ENCODE measurements at regions not wholly inside any gene's neighbourhood (a gene's known extent, or its start where the extent isn't known, plus 50 kb on each side); places are given as distances from the start of the nearest gene placed in this dataset.
"Not testable (repeated sequence)": the region's sequence is repeated elsewhere in the genome, so short reads cannot be mapped to it uniquely, and the experiment has no call there.

- Mint-ChIP-seq H3K27me3 (no peaks in the 10 kb centered on the region), H3K4me1 (no peaks in the 10 kb centered on the region), H3K27ac (no peak overlapping the region), H3K4me3 (no peak overlapping the region), H3K9me3 (no peaks in the 10 kb centered on the region), H3K36me3 (ENCODE audit: low read depth) (no peaks in the 10 kb centered on the region)
- no peak for DNase-seq
- intact Hi-C loops (cut with micrococcal nuclease), result no loop called here
Observed at GRCh38 chr5:152061095-152061494, 136.4 kb upstream of the GLRA1 start.

GRCh38 chr5:152058267-152058666, 133.6 kb upstream of the GLRA1 start:
- H3K27me3 Mint-ChIP-seq, result no peaks in the 10 kb centered on the region
- no peaks in the 10 kb centered on the region for H3K9me3 Mint-ChIP-seq
- intact Hi-C loops (cut with micrococcal nuclease), result no loop called here
- H3K4me3 Mint-ChIP-seq, result no peak overlapping the region
- DNase-seq, result no peak
- no peaks in the 10 kb centered on the region for H3K36me3 Mint-ChIP-seq (ENCODE audit: low read depth)
- no peak overlapping the region for H3K27ac Mint-ChIP-seq
- H3K4me1 Mint-ChIP-seq, result no peaks in the 10 kb centered on the region

GRCh38 chr5:152056931-152057330, 132.3 kb upstream of the GLRA1 start:
- intact Hi-C loops (cut with micrococcal nuclease), result no loop called here
- Mint-ChIP-seq H3K27ac (no peak overlapping the region), H3K4me3 (no peak overlapping the region), H3K9me3 (peaks cover 4% of the 10 kb centered on the region), H3K36me3 (ENCODE audit: low read depth) (no peaks in the 10 kb centered on the region), H3K4me1 (no peaks in the 10 kb centered on the region), H3K27me3 (no peaks in the 10 kb centered on the region)
- DNase-seq, result no peak

- DNase-seq, result no peak
Observed at GRCh38 chr5:152052470-152052869, 127.8 kb upstream of the GLRA1 start.

GRCh38 chr5:152051499-152052454, 127.1 kb upstream of the GLRA1 start:
- Mint-ChIP-seq H3K27ac (no peak overlapping the region), H3K4me3 (no peak overlapping the region), H3K4me1 (no peaks in the 10 kb centered on the region), H3K27me3 (no peaks in the 10 kb centered on the region), H3K36me3 (ENCODE audit: low read depth) (no peaks in the 10 kb centered on the region), H3K9me3 (peaks cover 15% of the 10 kb centered on the region)
- DNase-seq, result no peak
- intact Hi-C loops (cut with micrococcal nuclease), result no loop called here

More at GRCh38 chr5:152052470-152052869, 127.8 kb upstream of the GLRA1 start:
- Mint-ChIP-seq H3K36me3 (ENCODE audit: low read depth) (no peaks in the 10 kb centered on the region), H3K4me1 (no peaks in the 10 kb centered on the region), H3K9me3 (peaks cover 15% of the 10 kb centered on the region), H3K27ac (no peak overlapping the region), H3K4me3 (no peak overlapping the region), H3K27me3 (no peaks in the 10 kb centered on the region)
- intact Hi-C loops (cut with micrococcal nuclease), result no loop called here

GRCh38 chr5:152046361-152046760, 121.7 kb upstream of the GLRA1 start:
- Mint-ChIP-seq H3K4me3 (no peak overlapping the region), H3K36me3 (ENCODE audit: low read depth) (no peaks in the 10 kb centered on the region), H3K27ac (no peak overlapping the region), H3K9me3 (peaks cover 14% of the 10 kb centered on the region), H3K27me3 (no peaks in the 10 kb centered on the region), H3K4me1 (no peaks in the 10 kb centered on the region)
- intact Hi-C loops (cut with micrococcal nuclease), result no loop called here
- DNase-seq, result no peak

- H3K9me3 Mint-ChIP-seq, result not testable (repeated sequence)
Observed at GRCh38 chr5:152038856-152039255, 114.2 kb upstream of the GLRA1 start.

GRCh38 chr5:152026328-152027024, 101.8 kb upstream of the GLRA1 start:
- Mint-ChIP-seq H3K9me3 (peaks cover 20% of the 10 kb centered on the region), H3K4me3 (peak overlapping the region; percentile 5), H3K4me1 (peaks cover 13% of the 10 kb centered on the region)
- DNase-seq, result peak; percentile 84
- intact Hi-C loops (cut with micrococcal nuclease); H3K27me3 Mint-ChIP-seq; H3K27ac Mint-ChIP-seq; H3K36me3 Mint-ChIP-seq (ENCODE audit: low read depth): not testable (repeated sequence)

More at GRCh38 chr5:152038856-152039255, 114.2 kb upstream of the GLRA1 start:
- intact Hi-C loops (cut with micrococcal nuclease); DNase-seq; H3K27ac Mint-ChIP-seq; H3K4me1 Mint-ChIP-seq; H3K4me3 Mint-ChIP-seq; H3K36me3 Mint-ChIP-seq (ENCODE audit: low read depth); H3K27me3 Mint-ChIP-seq: not testable (repeated sequence)

GRCh38 chr5:152016421-152016820, 91.8 kb upstream of the GLRA1 start:
- Mint-ChIP-seq H3K9me3 (peaks cover 3% of the 10 kb centered on the region), H3K27ac (no peak overlapping the region), H3K4me3 (no peak overlapping the region), H3K4me1 (no peaks in the 10 kb centered on the region), H3K27me3 (peaks cover 1% of the 10 kb centered on the region), H3K36me3 (ENCODE audit: low read depth) (no peaks in the 10 kb centered on the region)
- intact Hi-C loops (cut with micrococcal nuclease), result no loop called here
- no peak for DNase-seq

GRCh38 chr5:152007653-152008335, 83.1 kb upstream of the GLRA1 start:
- Mint-ChIP-seq H3K4me3 (no peak overlapping the region), H3K36me3 (ENCODE audit: low read depth) (no peaks in the 10 kb centered on the region), H3K27me3 (no peaks in the 10 kb centered on the region), H3K27ac (no peak overlapping the region), H3K4me1 (no peaks in the 10 kb centered on the region), H3K9me3 (peaks cover 4% of the 10 kb centered on the region)
- intact Hi-C loops (cut with micrococcal nuclease), result no loop called here
- DNase-seq, result no peak

- Mint-ChIP-seq H3K27me3 (no peaks in the 10 kb centered on the region), H3K27ac (no peak overlapping the region), H3K9me3 (peaks cover 8% of the 10 kb centered on the region), H3K4me1 (no peaks in the 10 kb centered on the region), H3K36me3 (ENCODE audit: low read depth) (no peaks in the 10 kb centered on the region), H3K4me3 (no peak overlapping the region)
- no peak for DNase-seq
- intact Hi-C loops (cut with micrococcal nuclease), result no loop called here
Observed at GRCh38 chr5:152004095-152004494, 79.4 kb upstream of the GLRA1 start.

All from activated CD4-positive, alpha-beta T cell treated with anti-CD3 and anti-CD28 coated beads, Interleukin-2, amount 10 ng/mL, durations not matched to agents 24 days and 14 days (primary cell).